ENCODE measurements at regions not wholly inside any gene's neighbourhood (a gene's known extent, or its start where the extent isn't known, plus 50 kb on each side); places are given as distances from the start of the nearest gene placed in this dataset.

- Histone ChIP-seq H3K9me3 (no peaks in the 10 kb centered on the region), H3K36me3 (no peaks in the 10 kb centered on the region), H3K4me1 (no peaks in the 10 kb centered on the region), H3K4me3 (no peak overlapping the region), H3K27me3 (peaks cover 7% of the 10 kb centered on the region), H3K27ac (no peak overlapping the region)
- 50 to 53% methylated on average over 7 to 15 of the region's 15 CpGs for whole genome bisulfite sequencing, 2 donors (ENCODE audit: low coverage in 1 of 2)
- no peak for ATAC-seq
- TF ChIP-seq POLR2A (IDR thresholded peaks at IDR 0.05) (no peak), EP300 (IDR thresholded peaks at IDR 0.05) (no peak)
Observed at GRCh38 chr5:4901305-4901811, 238.8 kb upstream of the ADAMTS16 start.

GRCh38 chr5:4901924-4902323, 238.2 kb upstream of the ADAMTS16 start:
- Histone ChIP-seq H3K9me3 (no peaks in the 10 kb centered on the region), H3K27me3 (peaks cover 7% of the 10 kb centered on the region), H3K27ac (no peak overlapping the region), H3K4me1 (peaks cover 0 to 4% (median 0%) of the 10 kb centered on the region in 3 donors), H3K4me3 (no peak overlapping the region), H3K36me3 (no peaks in the 10 kb centered on the region)
- 31 to 32% methylated on average over 5 of the region's 5 CpGs for WGBS, 2 donors (ENCODE audit: low coverage in 1 of 2)
- TF ChIP-seq EP300 (IDR thresholded peaks at IDR 0.05) (no peak), CTCF (IDR thresholded peaks at IDR 0.05) (no peak), POLR2A (IDR thresholded peaks at IDR 0.05) (no peak), POLR2AphosphoS5 (IDR thresholded peaks at IDR 0.05) (no peak)
- ATAC-seq = no peak

- Histone ChIP-seq H3K4me3 (no peak overlapping the region), H3K9me3 (no peaks in the 10 kb centered on the region), H3K36me3 (no peaks in the 10 kb centered on the region), H3K27me3 (peaks cover 7% of the 10 kb centered on the region), H3K4me1 (peaks cover 0 to 9% (median 0%) of the 10 kb centered on the region in 3 donors), H3K27ac (peak overlapping the region in 1 of 4 donors; percentile 30)
- WGBS, 2 donors (ENCODE audit: low coverage in 1 of 2) = 74 to 79% methylated on average over 10 to 17 of the region's 19 CpGs
- peak; percentile 81 for ATAC-seq
- TF ChIP-seq CTCF (IDR thresholded peaks at IDR 0.05) (peak in 1 of 4 experiments; percentile 16), POLR2AphosphoS5 (IDR thresholded peaks at IDR 0.05) (no peak)
Observed at GRCh38 chr5:4905674-4906520, 234.2 kb upstream of the ADAMTS16 start.

GRCh38 chr5:4906786-4907185, 233.3 kb upstream of the ADAMTS16 start:
- Histone ChIP-seq H3K27me3 (peaks cover 9% of the 10 kb centered on the region), H3K9me3 (no peaks in the 10 kb centered on the region), H3K4me1 (peaks cover 0 to 9% (median 0%) of the 10 kb centered on the region in 3 donors), H3K27ac (no peak overlapping the region), H3K36me3 (no peaks in the 10 kb centered on the region), H3K4me3 (no peak overlapping the region)
- no peak for TF ChIP-seq CTCF (IDR thresholded peaks at IDR 0.05)
- no peak for TF ChIP-seq POLR2A (IDR thresholded peaks at IDR 0.05)
- TF ChIP-seq POLR2AphosphoS5 (IDR thresholded peaks at IDR 0.05) = no peak
- no peak for TF ChIP-seq EP300 (IDR thresholded peaks at IDR 0.05)
- WGBS, 2 donors (ENCODE audit: low coverage in 1 of 2) = 12 to 18% methylated on average over 1 of the region's 1 CpG
- ATAC-seq = no peak

GRCh38 chr5:4907571-4907970, 232.6 kb upstream of the ADAMTS16 start:
- WGBS, 2 donors (ENCODE audit: low coverage in 1 of 2) = 80% methylated on average over 1 of the region's 3 CpGs; no CpG with 5 or more reads in 1 of the 2 donors
- peaks cover 15% of the 10 kb centered on the region for H3K27me3 ChIP-seq
- peaks cover 0 to 9% (median 0%) of the 10 kb centered on the region in 3 donors for H3K4me1 ChIP-seq
- no peak overlapping the region for H3K27ac ChIP-seq
- no peak overlapping the region for H3K4me3 ChIP-seq
- no peak for ATAC-seq
- TF ChIP-seq EP300 (IDR thresholded peaks at IDR 0.05) (no peak), POLR2AphosphoS5 (IDR thresholded peaks at IDR 0.05) (no peak), CTCF (IDR thresholded peaks at IDR 0.05) (no peak), POLR2A (IDR thresholded peaks at IDR 0.05) (no peak)
- H3K9me3 ChIP-seq = no peaks in the 10 kb centered on the region
- H3K36me3 ChIP-seq = no peaks in the 10 kb centered on the region
